ENCODE measurements at regions not wholly inside any gene's neighbourhood (a gene's known extent, or its start where the extent isn't known, plus 50 kb on each side); places are given as distances from the start of the nearest gene placed in this dataset.
"Not testable (repeated sequence)": the region's sequence is repeated elsewhere in the genome, so short reads cannot be mapped to it uniquely, and the experiment has no call there.

DNA sequence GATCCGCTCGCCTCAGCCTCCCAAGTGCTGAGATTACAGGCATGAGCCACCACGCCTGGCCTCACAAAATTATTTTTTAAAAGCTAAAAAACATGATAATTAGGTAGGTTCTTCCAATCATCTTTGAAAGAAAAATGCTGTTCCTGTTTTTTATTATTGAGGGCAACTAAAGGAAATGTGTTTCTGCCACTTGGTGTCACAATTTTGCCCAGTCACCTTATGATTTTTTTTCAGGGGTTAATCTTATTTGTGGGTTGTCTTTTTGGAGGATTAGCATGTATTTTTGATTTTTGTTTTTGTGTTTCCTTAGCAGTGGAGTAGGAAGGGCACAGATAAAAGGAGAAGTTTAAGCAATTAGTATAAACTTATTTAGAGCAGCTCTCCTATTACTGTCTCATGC, 79.8 kb downstream of the PRORP start:
- TF ChIP-seq, protein P1, sequence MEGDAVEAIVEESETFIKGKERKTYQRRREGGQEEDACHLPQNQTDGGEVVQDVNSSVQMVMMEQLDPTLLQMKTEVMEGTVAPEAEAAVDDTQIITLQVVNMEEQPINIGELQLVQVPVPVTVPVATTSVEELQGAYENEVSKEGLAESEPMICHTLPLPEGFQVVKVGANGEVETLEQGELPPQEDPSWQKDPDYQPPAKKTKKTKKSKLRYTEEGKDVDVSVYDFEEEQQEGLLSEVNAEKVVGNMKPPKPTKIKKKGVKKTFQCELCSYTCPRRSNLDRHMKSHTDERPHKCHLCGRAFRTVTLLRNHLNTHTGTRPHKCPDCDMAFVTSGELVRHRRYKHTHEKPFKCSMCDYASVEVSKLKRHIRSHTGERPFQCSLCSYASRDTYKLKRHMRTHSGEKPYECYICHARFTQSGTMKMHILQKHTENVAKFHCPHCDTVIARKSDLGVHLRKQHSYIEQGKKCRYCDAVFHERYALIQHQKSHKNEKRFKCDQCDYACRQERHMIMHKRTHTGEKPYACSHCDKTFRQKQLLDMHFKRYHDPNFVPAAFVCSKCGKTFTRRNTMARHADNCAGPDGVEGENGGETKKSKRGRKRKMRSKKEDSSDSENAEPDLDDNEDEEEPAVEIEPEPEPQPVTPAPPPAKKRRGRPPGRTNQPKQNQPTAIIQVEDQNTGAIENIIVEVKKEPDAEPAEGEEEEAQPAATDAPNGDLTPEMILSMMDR (conservative IDR thresholded peaks at IDR 0.05): no peak
- no peak overlapping the region for H3K27ac ChIP-seq

DNA sequence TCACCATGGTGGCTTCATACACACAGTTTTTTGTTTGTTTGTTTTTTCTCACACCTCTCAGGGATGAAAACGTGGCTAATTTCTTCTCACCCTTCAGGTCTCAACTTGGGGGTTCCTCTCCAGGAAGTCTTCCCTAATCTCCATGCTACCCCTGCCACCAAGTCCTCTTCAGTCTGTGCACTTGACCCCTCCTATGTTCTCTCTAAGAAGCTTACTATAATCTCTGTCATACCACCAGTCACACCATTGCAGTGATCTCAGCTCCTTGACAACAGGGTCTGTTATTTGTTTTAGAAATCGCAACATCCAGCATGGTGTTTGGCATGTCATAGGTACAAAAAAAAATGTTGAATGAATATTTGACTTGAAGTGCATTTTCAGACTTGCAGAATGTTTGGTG, 83.4 kb downstream of the PRORP start:
- TF ChIP-seq, protein P1 (conservative IDR thresholded peaks at IDR 0.05): no peak
- no peak overlapping the region for H3K27ac ChIP-seq

DNA sequence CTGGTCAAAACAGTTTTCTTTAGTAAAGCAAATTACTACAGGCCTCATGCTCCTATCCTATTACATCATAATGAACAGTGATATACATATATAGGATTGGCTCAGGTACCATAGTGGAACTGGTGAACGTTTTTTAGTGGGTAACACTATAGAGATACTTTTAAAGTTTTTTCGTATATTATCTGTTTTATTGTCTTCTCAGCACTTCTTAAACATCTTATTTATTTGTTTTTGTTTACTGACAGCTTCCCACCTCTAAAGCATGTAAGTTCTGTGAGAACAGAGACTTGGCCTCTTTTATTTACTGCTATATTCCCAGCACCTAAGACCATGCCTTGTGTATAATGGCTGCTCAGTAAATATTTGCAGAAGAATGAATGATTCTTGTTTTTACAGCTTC, 81.1 kb upstream of the PSMA6 start:
- H3K27ac ChIP-seq: no peak overlapping the region

DNA sequence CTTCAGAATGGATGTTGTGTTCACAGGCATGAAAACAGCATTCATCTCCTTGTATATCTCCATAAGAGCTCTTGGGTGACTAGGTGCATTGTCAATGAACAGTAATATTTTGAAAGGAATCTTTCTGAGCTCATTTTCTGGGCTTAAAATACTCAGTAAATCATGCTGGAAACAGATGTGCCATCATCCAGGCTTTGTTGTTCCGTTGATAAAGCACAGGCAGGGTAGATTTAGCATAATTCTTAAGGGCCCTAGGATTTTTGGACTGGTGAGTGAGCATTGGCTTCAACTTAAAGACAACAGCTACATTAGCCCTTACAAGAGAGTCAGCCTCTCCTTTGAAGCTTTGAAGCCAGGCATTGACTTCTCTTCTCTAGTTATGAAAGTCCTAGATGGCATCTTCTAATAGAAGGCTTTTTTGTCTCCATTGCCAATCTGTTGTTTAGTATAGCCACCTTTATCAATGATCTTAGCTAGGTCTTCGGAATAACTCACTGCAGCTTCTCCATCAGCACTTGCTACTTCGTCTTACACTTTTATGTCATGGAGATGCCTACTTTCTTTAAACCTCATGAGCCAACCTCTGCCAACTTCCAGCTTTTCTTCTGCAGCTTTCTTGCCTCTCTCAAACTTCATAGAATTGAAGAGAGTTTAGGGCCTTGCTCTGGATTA, 79.6 kb upstream of the PSMA6 start:
- TF ChIP-seq, protein P1 (conservative IDR thresholded peaks at IDR 0.05): no peak
- no peak overlapping the region for H3K27ac ChIP-seq

More for the DNA sequence above, 81.1 kb upstream of the PSMA6 start:
- TF ChIP-seq, protein P1 (conservative IDR thresholded peaks at IDR 0.05): no peak

DNA sequence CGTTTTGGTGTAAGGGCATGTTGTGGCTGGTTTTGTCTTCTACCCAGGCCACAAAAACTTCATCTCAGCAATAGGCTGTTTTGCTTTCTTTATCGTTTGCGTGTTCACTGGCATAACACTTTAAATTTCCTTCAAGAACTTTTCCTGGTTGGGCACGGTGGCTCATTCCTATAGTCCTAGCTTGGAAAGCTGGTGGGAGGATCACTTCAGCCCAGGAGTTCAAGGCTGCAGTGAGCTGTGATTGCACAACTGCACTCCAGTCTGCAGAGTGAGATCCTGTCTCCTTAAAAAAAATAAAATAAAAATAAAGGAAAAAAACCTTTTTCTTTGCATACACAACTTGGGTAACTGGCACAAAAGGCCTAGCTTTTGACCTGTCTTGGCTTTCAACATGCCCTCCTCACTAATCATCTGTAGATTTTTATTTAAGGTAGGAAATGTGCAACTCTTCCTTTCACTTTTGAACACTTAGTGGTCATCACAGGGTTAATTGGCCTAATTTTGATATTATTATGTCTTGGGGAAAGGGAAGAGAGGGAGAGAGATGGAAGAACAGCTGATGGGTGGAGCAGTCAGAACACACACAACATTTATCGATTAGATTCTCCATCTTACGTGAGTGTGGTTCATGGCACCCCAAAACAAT, 78.9 kb upstream of the PSMA6 start:
- no peak overlapping the region for H3K27ac ChIP-seq
- TF ChIP-seq, protein P1 (conservative IDR thresholded peaks at IDR 0.05): no peak

DNA sequence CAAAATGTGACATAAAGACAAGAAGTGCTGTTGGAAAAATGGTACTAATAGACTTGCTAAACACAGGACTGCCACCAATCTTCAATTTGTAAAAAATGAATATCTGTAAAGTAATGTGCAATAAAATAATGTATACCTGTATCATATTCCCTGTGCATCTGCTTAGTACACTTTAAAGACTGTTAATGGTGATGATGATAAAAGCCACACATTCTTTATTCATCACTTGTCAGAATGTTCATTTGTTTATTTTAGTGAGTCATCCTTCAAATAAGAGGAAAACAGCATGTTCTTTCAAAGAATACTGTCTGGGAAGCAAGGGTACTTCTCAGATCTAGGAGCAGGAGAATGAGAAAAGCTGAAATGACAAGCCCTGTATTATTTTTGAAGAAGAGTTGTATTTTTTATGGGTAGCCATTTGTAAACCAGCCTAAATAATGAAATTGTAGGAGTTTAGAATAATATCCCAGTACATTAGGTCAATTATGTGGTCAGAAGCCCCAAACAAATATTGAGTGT, 78.3 kb upstream of the PSMA6 start:
- H3K27ac ChIP-seq: no peak overlapping the region; the same call in 1 of the 2 replicates
- TF ChIP-seq, protein P1 (conservative IDR thresholded peaks at IDR 0.05): no peak

DNA sequence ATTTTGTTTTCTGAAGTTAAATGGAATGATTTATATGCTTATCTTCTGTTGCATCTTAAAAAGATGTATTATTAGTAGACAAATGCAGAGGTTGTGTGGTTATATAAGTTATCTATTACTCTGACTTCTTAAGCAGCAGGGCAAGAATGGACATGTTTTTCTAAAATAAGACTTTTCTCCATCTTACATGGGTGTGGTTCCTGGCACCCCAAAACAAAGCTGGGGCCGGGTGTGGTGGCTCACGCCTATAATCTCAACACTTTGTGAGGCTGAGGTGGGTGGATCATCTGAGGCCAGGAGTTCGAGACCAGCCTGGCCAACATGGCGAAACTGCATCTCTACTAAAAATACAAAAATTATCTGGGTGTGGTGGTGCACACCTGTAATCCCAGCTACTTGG, 77.8 kb upstream of the PSMA6 start:
- H3K27ac ChIP-seq: not testable (repeated sequence)

Data from VCaP (cell line).